ENCODE measurements at regions not wholly inside any gene's neighbourhood (a gene's known extent, or its start where the extent isn't known, plus 50 kb on each side); places are given as distances from the start of the nearest gene placed in this dataset.

- Histone ChIP-seq H3K4me2 (ENCODE audit: low read length, poor library complexity, severe bottlenecking) (no peak overlapping the region), H2BK15ac (ENCODE audit: low read depth, poor library complexity, severe bottlenecking) (no peak overlapping the region), H3K4me1 (ENCODE audit: control insufficient read depth, insufficient read depth, low read depth, low read length) (no peaks in the 10 kb centered on the region), H3K9me3 (ENCODE audit: control insufficient read depth, low read length) (no peaks in the 10 kb centered on the region), H4K8ac (ENCODE audit: low read length) (no peak overlapping the region), H3K4ac (ENCODE audit: low read depth in 1 of 2, low read length in 2 of 2) (no peak overlapping the region), H3K27me3 (ENCODE audit: control insufficient read depth in 1 of 2, insufficient read depth in 1 of 2, low read length in 2 of 2) (no peaks in the 10 kb centered on the region), H4K91ac (ENCODE audit: low read length) (no peak overlapping the region), H2AK5ac (ENCODE audit: low read length, severe bottlenecking) (no peak overlapping the region), H3K18ac (ENCODE audit: low read depth in 1 of 2, low read length in 2 of 2) (no peak overlapping the region), H3K14ac (ENCODE audit: low read length in 2 of 2) (no peak overlapping the region), H3K36me3 (ENCODE audit: control insufficient read depth in 1 of 2, insufficient read depth in 2 of 2, low read depth in 1 of 2, low read length in 2 of 2) (no peaks in the 10 kb centered on the region), H2BK5ac (ENCODE audit: low read depth, low read length, poor library complexity, severe bottlenecking) (no peak overlapping the region), H2AFZ (ENCODE audit: low read depth, low read length) (no peak overlapping the region), H3K79me1 (replicated peaks; ENCODE audit: low read length, poor library complexity, severe bottlenecking) (no peaks in the 10 kb centered on the region), H3K23ac (ENCODE audit: low read length in 2 of 2) (no peak overlapping the region), H3K27ac (ENCODE audit: low read length, poor library complexity, severe bottlenecking) (no peak overlapping the region), H2BK12ac (ENCODE audit: low read length in 2 of 2) (no peak overlapping the region), H2BK120ac (ENCODE audit: low read depth, low read length) (no peak overlapping the region), H3K4me3 (ENCODE audit: insufficient read depth in 1 of 2, low read depth in 1 of 2, low read length in 2 of 2) (no peak overlapping the region), H3K9ac (ENCODE audit: low read length) (no peak overlapping the region)
- 91% methylated on average over 3 of the region's 3 CpGs for WGBS
- DNase-seq = no peak
Measured at GRCh38 chr2:221153226-221153625, 418.9 kb downstream of the EPHA4 start.

GRCh38 chr2:221154176-221154575 is 417.9 kb downstream of the EPHA4 start:
- H3K18ac ChIP-seq (ENCODE audit: low read depth in 1 of 2, low read length in 2 of 2) = no peak overlapping the region
- 87% methylated on average over 7 of the region's 7 CpGs for WGBS
- no peak for DNase-seq

DNA sequence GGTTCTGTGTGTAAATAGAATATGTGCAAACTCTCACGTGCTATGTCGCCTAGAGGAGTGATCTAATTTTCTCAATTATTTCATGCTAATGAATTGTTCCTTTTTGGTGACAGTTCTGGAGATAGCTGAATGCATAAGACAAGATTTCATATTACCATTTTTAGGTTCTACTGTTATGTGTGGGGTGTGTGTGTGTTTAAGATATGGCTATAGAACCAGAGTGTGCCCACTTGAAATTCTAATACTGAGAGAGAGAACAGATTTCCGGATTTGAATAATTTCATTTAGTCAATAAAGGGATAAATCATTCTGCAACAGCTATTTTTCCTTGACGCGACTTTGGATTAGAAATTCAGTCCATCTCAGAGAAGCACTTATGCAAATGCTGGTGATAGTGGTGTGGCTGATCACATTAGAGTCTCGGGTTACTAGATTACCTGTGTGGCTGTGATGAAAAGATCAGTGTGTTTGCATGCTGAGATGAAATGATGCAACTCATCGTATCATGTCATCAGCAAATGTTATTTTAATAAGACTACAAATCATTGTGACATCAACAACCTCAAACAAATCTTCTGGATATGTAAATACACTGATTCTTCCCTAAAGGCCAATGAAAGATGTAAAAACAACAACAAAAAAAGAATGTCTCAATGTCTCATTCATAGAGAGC is 415.9 kb downstream of the EPHA4 start:
- Histone ChIP-seq H3K36me3 (ENCODE audit: control insufficient read depth in 1 of 2, insufficient read depth in 2 of 2, low read depth in 1 of 2, low read length in 2 of 2) (no peaks in the 10 kb centered on the region), H3K4ac (ENCODE audit: low read depth in 1 of 2, low read length in 2 of 2) (no peak overlapping the region), H2BK5ac (ENCODE audit: low read depth, low read length, poor library complexity, severe bottlenecking) (no peak overlapping the region), H3K27me3 (ENCODE audit: control insufficient read depth in 1 of 2, insufficient read depth in 1 of 2, low read length in 2 of 2) (no peaks in the 10 kb centered on the region), H3K4me3 (ENCODE audit: insufficient read depth in 1 of 2, low read depth in 1 of 2, low read length in 2 of 2) (no peak overlapping the region), H2BK12ac (ENCODE audit: low read length in 2 of 2) (no peak overlapping the region), H3K23ac (ENCODE audit: low read length in 2 of 2) (no peak overlapping the region), H2BK15ac (ENCODE audit: low read depth, poor library complexity, severe bottlenecking) (no peak overlapping the region), H3K4me1 (ENCODE audit: control insufficient read depth, insufficient read depth, low read depth, low read length) (no peaks in the 10 kb centered on the region), H4K91ac (ENCODE audit: low read length) (no peak overlapping the region), H3K18ac (ENCODE audit: low read depth in 1 of 2, low read length in 2 of 2) (no peak overlapping the region), H4K8ac (ENCODE audit: low read length) (no peak overlapping the region), H3K9me3 (ENCODE audit: control insufficient read depth, low read length) (no peaks in the 10 kb centered on the region), H3K14ac (ENCODE audit: low read length in 2 of 2) (no peak overlapping the region), H3K27ac (ENCODE audit: low read length, poor library complexity, severe bottlenecking) (no peak overlapping the region), H3K9ac (ENCODE audit: low read length) (no peak overlapping the region), H3K79me1 (replicated peaks; ENCODE audit: low read length, poor library complexity, severe bottlenecking) (no peaks in the 10 kb centered on the region), H2AK5ac (ENCODE audit: low read length, severe bottlenecking) (no peak overlapping the region), H2BK120ac (ENCODE audit: low read depth, low read length) (no peak overlapping the region), H2AFZ (ENCODE audit: low read depth, low read length) (no peak overlapping the region), H3K4me2 (ENCODE audit: low read length, poor library complexity, severe bottlenecking) (no peak overlapping the region)
- WGBS = 100% methylated on average over 4 of the region's 7 CpGs
- no peak for DNase-seq

More at GRCh38 chr2:221154176-221154575, 417.9 kb downstream of the EPHA4 start:
- Histone ChIP-seq H2BK12ac (ENCODE audit: low read length in 2 of 2) (no peak overlapping the region), H3K9me3 (ENCODE audit: control insufficient read depth, low read length) (no peaks in the 10 kb centered on the region), H3K14ac (ENCODE audit: low read length in 2 of 2) (no peak overlapping the region), H3K4me2 (ENCODE audit: low read length, poor library complexity, severe bottlenecking) (no peak overlapping the region), H2BK15ac (ENCODE audit: low read depth, poor library complexity, severe bottlenecking) (no peak overlapping the region), H2BK5ac (ENCODE audit: low read depth, low read length, poor library complexity, severe bottlenecking) (no peak overlapping the region), H3K27me3 (ENCODE audit: control insufficient read depth in 1 of 2, insufficient read depth in 1 of 2, low read length in 2 of 2) (no peaks in the 10 kb centered on the region), H3K4me3 (ENCODE audit: insufficient read depth in 1 of 2, low read depth in 1 of 2, low read length in 2 of 2) (no peak overlapping the region), H4K8ac (ENCODE audit: low read length) (no peak overlapping the region), H3K79me1 (replicated peaks; ENCODE audit: low read length, poor library complexity, severe bottlenecking) (no peaks in the 10 kb centered on the region), H3K36me3 (ENCODE audit: control insufficient read depth in 1 of 2, insufficient read depth in 2 of 2, low read depth in 1 of 2, low read length in 2 of 2) (no peaks in the 10 kb centered on the region), H4K91ac (ENCODE audit: low read length) (no peak overlapping the region), H3K9ac (ENCODE audit: low read length) (no peak overlapping the region), H3K23ac (ENCODE audit: low read length in 2 of 2) (no peak overlapping the region), H3K27ac (ENCODE audit: low read length, poor library complexity, severe bottlenecking) (no peak overlapping the region), H3K4ac (ENCODE audit: low read depth in 1 of 2, low read length in 2 of 2) (no peak overlapping the region), H2AFZ (ENCODE audit: low read depth, low read length) (no peak overlapping the region), H3K4me1 (ENCODE audit: control insufficient read depth, insufficient read depth, low read depth, low read length) (no peaks in the 10 kb centered on the region), H2AK5ac (ENCODE audit: low read length, severe bottlenecking) (no peak overlapping the region), H2BK120ac (ENCODE audit: low read depth, low read length) (no peak overlapping the region)

DNA sequence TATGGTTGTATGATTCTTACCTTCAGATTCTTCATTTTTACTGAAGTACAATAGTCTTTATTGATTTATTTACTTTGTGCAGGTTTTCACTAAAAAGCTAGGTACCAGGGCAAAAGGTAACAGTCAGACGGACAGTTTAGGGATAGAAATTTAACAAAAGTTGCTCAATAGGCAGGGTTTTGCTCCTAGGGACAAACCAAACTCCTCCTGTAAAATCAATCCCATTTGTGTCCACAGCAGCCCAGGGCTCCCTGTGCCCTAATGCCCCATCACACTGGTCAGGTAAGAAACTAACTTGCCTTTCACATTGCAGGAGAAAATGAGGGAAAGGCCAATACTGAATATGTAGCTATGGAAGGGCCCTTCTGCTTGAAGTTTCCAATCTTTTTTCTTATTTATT is 410.9 kb downstream of the EPHA4 start:
- H3K4me3 ChIP-seq (ENCODE audit: insufficient read depth in 1 of 2, low read depth in 1 of 2, low read length in 2 of 2) = no peak overlapping the region
- H3K9me3 ChIP-seq (ENCODE audit: control insufficient read depth, low read length) = no peaks in the 10 kb centered on the region
- no peaks in the 10 kb centered on the region for H3K79me1 ChIP-seq (replicated peaks; ENCODE audit: low read length, poor library complexity, severe bottlenecking)
- no peak overlapping the region for H2BK15ac ChIP-seq (ENCODE audit: low read depth, poor library complexity, severe bottlenecking)
- no peak overlapping the region for H3K4ac ChIP-seq (ENCODE audit: low read depth in 1 of 2, low read length in 2 of 2)
- no peaks in the 10 kb centered on the region for H3K4me1 ChIP-seq (ENCODE audit: control insufficient read depth, insufficient read depth, low read depth, low read length)
- no peak overlapping the region for H3K27ac ChIP-seq (ENCODE audit: low read length, poor library complexity, severe bottlenecking)
- no peak overlapping the region for H2BK12ac ChIP-seq (ENCODE audit: low read length in 2 of 2)
- no peak overlapping the region for H3K4me2 ChIP-seq (ENCODE audit: low read length, poor library complexity, severe bottlenecking)
- H3K9ac ChIP-seq (ENCODE audit: low read length) = no peak overlapping the region
- no peak overlapping the region for H2AFZ ChIP-seq (ENCODE audit: low read depth, low read length)
- H3K14ac ChIP-seq (ENCODE audit: low read length in 2 of 2) = no peak overlapping the region
- H4K8ac ChIP-seq (ENCODE audit: low read length) = no peak overlapping the region
- no peak overlapping the region for H2BK5ac ChIP-seq (ENCODE audit: low read depth, low read length, poor library complexity, severe bottlenecking)
- H3K36me3 ChIP-seq (ENCODE audit: control insufficient read depth in 1 of 2, insufficient read depth in 2 of 2, low read depth in 1 of 2, low read length in 2 of 2) = no peaks in the 10 kb centered on the region
- 88% methylated on average over 1 of the region's 1 CpG for WGBS
- no peak for DNase-seq
- H3K18ac ChIP-seq (ENCODE audit: low read depth in 1 of 2, low read length in 2 of 2) = no peak overlapping the region
- H2AK5ac ChIP-seq (ENCODE audit: low read length, severe bottlenecking) = no peak overlapping the region
- no peak overlapping the region for H2BK120ac ChIP-seq (ENCODE audit: low read depth, low read length)
- no peak overlapping the region for H3K23ac ChIP-seq (ENCODE audit: low read length in 2 of 2)
- no peaks in the 10 kb centered on the region for H3K27me3 ChIP-seq (ENCODE audit: control insufficient read depth in 1 of 2, insufficient read depth in 1 of 2, low read length in 2 of 2)
- no peak overlapping the region for H4K91ac ChIP-seq (ENCODE audit: low read length)

All from mesenchymal stem cell (in vitro differentiated cells and primary cell).